WTC11 (cell line): ENCODE measurements at regions not wholly inside any gene's neighbourhood (a gene's known extent, or its start where the extent isn't known, plus 50 kb on each side); places are given as distances from the start of the nearest gene placed in this dataset.

Source experiments
- ATF1 ChIP-seq: sonication (generic); formaldehyde crosslinking; IDR thresholded peaks from 2 replicates; pipeline ENCODE4 v1.8.1; 2023; ENCODE audit warnings: mild to moderate bottlenecking, moderate library complexity, missing genetic modification reagents
- ELF4 ChIP-seq: sonication (generic); formaldehyde crosslinking; IDR thresholded peaks from 2 replicates; pipeline ENCODE4 v1.8.1; 2022; ENCODE audit warnings: low read depth, mild to moderate bottlenecking, moderate library complexity, missing genetic modification reagents
- ETV6 ChIP-seq: sonication (generic); formaldehyde crosslinking; IDR thresholded peaks from 2 replicates; pipeline ENCODE4 v1.8.1; 2022; ENCODE audit warnings: mild to moderate bottlenecking, missing genetic modification reagents
- GABPB1 ChIP-seq: sonication (generic); formaldehyde crosslinking; IDR thresholded peaks from 2 replicates; pipeline ENCODE4 v1.8.1; 2023; ENCODE audit warnings: mild to moderate bottlenecking, missing genetic modification reagents
- MXD4 ChIP-seq: fragments of 250-450 bp; sonication (Bioruptor Pico); IDR thresholded peaks from 2 replicates; pipeline ENCODE4 v1.8.0; 2021; ENCODE audit warnings: mild to moderate bottlenecking, moderate library complexity, borderline replicate concordance
- TCF7 ChIP-seq: sonication (generic); formaldehyde crosslinking; IDR thresholded peaks from 2 replicates; pipeline ENCODE4 v1.8.0; 2022; ENCODE audit warnings: mild to moderate bottlenecking, low read depth, missing genetic modification reagents, moderate library complexity
- USF2 ChIP-seq: sonication (generic); formaldehyde crosslinking; IDR thresholded peaks from 2 replicates; pipeline ENCODE4 v1.8.1; 2023; ENCODE audit warnings: mild to moderate bottlenecking, missing genetic modification reagents, moderate library complexity
- ZBTB43 ChIP-seq: sonication (generic); formaldehyde crosslinking; IDR thresholded peaks from 2 replicates; pipeline ENCODE4 v1.8.1; 2023; ENCODE audit warnings: mild to moderate bottlenecking, missing genetic modification reagents
- ZNF423 ChIP-seq: fragments of 250-450 bp; sonication (Bioruptor Pico); IDR thresholded peaks from 2 replicates; pipeline ENCODE4 v2.1.2; 2022; ENCODE audit warnings: mild to moderate bottlenecking, moderate library complexity
- TF ChIP-seq, protein P1 (sequence below): fragments of 200-600 bp; IDR thresholded peaks from 2 replicates; pipeline ENCODE4 v1.8.0; 2022; ENCODE audit warnings: antibody characterized with exemption
- TF ChIP-seq, protein P2 (sequence below): fragments of 250-450 bp; sonication (Bioruptor Pico); IDR thresholded peaks from 2 replicates; pipeline ENCODE4 v1.9.0; 2021; ENCODE audit warnings: mild to moderate bottlenecking
- TF ChIP-seq, protein P3 (sequence below): sonication (generic); formaldehyde crosslinking; IDR thresholded peaks from 2 replicates; pipeline ENCODE4 v1.8.0; 2022; ENCODE audit warnings: missing genetic modification reagents
- TF ChIP-seq, protein P4 (sequence below): sonication (generic); formaldehyde crosslinking; IDR thresholded peaks from 2 replicates; pipeline ENCODE4 v1.8.0; 2022; ENCODE audit warnings: mild to moderate bottlenecking, missing genetic modification reagents
- TF ChIP-seq, protein P5 (sequence below): sonication (generic); formaldehyde crosslinking; conservative IDR thresholded peaks from 2 replicates; pipeline ENCODE4 v1.8.1; 2023; ENCODE audit warnings: mild to moderate bottlenecking, low read depth, missing genetic modification reagents, moderate library complexity

DNA sequence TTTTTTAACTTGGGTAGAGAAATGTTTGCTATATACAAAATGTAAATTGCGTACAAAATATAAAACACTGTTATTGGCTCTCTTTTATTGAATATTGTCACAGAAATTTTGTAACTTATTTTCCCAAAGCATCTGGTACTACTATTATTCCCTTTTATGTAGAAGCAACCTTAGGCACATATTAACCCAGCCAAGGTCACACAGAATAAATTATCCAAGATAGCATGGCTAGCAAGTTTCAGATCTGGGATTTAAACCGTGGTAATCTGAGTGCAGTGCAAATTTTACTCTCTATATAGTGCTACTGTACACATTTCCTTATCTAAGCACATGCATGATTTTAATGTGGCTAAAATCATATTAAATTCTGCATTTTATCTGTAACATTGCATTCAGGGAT lies 1190.5 kb upstream of the LRRTM3 start:
- TF ChIP-seq, protein P1, sequence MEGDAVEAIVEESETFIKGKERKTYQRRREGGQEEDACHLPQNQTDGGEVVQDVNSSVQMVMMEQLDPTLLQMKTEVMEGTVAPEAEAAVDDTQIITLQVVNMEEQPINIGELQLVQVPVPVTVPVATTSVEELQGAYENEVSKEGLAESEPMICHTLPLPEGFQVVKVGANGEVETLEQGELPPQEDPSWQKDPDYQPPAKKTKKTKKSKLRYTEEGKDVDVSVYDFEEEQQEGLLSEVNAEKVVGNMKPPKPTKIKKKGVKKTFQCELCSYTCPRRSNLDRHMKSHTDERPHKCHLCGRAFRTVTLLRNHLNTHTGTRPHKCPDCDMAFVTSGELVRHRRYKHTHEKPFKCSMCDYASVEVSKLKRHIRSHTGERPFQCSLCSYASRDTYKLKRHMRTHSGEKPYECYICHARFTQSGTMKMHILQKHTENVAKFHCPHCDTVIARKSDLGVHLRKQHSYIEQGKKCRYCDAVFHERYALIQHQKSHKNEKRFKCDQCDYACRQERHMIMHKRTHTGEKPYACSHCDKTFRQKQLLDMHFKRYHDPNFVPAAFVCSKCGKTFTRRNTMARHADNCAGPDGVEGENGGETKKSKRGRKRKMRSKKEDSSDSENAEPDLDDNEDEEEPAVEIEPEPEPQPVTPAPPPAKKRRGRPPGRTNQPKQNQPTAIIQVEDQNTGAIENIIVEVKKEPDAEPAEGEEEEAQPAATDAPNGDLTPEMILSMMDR: no peak
- TF ChIP-seq ETV6 (CRISPR knock-in tag): no peak
- no peak for TF ChIP-seq TCF7 (CRISPR knock-in tag)
- no peak for TF ChIP-seq GABPB1 (CRISPR knock-in tag)
- TF ChIP-seq ELF4 (CRISPR knock-in tag): no peak
- TF ChIP-seq, protein P2, sequence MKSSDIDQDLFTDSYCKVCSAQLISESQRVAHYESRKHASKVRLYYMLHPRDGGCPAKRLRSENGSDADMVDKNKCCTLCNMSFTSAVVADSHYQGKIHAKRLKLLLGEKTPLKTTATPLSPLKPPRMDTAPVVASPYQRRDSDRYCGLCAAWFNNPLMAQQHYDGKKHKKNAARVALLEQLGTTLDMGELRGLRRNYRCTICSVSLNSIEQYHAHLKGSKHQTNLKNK (CRISPR knock-in tag): no peak
- TF ChIP-seq MXD4 (CRISPR knock-in tag): no peak
- no peak for TF ChIP-seq USF2 (CRISPR knock-in tag)
- TF ChIP-seq ATF1: no peak
- TF ChIP-seq ZBTB43 (CRISPR knock-in tag): no peak
- TF ChIP-seq, protein P3, sequence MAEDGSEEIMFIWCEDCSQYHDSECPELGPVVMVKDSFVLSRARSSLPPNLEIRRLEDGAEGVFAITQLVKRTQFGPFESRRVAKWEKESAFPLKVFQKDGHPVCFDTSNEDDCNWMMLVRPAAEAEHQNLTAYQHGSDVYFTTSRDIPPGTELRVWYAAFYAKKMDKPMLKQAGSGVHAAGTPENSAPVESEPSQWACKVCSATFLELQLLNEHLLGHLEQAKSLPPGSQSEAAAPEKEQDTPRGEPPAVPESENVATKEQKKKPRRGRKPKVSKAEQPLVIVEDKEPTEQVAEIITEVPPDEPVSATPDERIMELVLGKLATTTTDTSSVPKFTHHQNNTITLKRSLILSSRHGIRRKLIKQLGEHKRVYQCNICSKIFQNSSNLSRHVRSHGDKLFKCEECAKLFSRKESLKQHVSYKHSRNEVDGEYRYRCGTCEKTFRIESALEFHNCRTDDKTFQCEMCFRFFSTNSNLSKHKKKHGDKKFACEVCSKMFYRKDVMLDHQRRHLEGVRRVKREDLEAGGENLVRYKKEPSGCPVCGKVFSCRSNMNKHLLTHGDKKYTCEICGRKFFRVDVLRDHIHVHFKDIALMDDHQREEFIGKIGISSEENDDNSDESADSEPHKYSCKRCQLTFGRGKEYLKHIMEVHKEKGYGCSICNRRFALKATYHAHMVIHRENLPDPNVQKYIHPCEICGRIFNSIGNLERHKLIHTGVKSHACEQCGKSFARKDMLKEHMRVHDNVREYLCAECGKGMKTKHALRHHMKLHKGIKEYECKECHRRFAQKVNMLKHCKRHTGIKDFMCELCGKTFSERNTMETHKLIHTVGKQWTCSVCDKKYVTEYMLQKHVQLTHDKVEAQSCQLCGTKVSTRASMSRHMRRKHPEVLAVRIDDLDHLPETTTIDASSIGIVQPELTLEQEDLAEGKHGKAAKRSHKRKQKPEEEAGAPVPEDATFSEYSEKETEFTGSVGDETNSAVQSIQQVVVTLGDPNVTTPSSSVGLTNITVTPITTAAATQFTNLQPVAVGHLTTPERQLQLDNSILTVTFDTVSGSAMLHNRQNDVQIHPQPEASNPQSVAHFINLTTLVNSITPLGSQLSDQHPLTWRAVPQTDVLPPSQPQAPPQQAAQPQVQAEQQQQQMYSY (CRISPR knock-in tag): no peak
- TF ChIP-seq, protein P4, sequence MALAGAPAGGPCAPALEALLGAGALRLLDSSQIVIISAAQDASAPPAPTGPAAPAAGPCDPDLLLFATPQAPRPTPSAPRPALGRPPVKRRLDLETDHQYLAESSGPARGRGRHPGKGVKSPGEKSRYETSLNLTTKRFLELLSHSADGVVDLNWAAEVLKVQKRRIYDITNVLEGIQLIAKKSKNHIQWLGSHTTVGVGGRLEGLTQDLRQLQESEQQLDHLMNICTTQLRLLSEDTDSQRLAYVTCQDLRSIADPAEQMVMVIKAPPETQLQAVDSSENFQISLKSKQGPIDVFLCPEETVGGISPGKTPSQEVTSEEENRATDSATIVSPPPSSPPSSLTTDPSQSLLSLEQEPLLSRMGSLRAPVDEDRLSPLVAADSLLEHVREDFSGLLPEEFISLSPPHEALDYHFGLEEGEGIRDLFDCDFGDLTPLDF (CRISPR knock-in tag): no peak
- TF ChIP-seq, protein P5, sequence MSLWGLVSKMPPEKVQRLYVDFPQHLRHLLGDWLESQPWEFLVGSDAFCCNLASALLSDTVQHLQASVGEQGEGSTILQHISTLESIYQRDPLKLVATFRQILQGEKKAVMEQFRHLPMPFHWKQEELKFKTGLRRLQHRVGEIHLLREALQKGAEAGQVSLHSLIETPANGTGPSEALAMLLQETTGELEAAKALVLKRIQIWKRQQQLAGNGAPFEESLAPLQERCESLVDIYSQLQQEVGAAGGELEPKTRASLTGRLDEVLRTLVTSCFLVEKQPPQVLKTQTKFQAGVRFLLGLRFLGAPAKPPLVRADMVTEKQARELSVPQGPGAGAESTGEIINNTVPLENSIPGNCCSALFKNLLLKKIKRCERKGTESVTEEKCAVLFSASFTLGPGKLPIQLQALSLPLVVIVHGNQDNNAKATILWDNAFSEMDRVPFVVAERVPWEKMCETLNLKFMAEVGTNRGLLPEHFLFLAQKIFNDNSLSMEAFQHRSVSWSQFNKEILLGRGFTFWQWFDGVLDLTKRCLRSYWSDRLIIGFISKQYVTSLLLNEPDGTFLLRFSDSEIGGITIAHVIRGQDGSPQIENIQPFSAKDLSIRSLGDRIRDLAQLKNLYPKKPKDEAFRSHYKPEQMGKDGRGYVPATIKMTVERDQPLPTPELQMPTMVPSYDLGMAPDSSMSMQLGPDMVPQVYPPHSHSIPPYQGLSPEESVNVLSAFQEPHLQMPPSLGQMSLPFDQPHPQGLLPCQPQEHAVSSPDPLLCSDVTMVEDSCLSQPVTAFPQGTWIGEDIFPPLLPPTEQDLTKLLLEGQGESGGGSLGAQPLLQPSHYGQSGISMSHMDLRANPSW (CRISPR knock-in tag): no peak
- TF ChIP-seq ZNF423 (CRISPR knock-in tag): no peak
